ENCODE measurements at regions not wholly inside any gene's neighbourhood (a gene's known extent, or its start where the extent isn't known, plus 50 kb on each side); places are given as distances from the start of the nearest gene placed in this dataset.

DNA sequence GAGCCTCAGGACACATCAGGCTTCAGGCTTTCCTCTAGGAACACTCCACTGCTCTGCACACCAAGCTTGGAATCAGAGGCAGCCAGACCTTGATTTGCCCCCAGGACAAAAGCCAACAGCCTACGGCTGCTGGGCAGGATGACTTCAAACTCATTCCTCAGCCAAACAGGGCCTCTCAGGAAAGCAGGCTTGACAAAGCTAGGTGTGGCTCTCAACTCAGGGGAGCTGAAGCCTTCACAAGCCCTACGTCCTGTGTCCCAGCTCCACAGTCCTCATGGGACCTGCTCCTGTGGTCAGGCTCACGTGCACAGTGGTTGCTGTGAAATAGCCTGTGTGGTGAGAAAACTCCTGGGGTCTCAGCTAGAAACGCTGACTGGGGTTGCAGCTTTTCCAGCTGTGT, 398.9 kb upstream of the ZNF507 start:
- DNase-seq (ENCODE audit: low spot score), result no peak

DNA sequence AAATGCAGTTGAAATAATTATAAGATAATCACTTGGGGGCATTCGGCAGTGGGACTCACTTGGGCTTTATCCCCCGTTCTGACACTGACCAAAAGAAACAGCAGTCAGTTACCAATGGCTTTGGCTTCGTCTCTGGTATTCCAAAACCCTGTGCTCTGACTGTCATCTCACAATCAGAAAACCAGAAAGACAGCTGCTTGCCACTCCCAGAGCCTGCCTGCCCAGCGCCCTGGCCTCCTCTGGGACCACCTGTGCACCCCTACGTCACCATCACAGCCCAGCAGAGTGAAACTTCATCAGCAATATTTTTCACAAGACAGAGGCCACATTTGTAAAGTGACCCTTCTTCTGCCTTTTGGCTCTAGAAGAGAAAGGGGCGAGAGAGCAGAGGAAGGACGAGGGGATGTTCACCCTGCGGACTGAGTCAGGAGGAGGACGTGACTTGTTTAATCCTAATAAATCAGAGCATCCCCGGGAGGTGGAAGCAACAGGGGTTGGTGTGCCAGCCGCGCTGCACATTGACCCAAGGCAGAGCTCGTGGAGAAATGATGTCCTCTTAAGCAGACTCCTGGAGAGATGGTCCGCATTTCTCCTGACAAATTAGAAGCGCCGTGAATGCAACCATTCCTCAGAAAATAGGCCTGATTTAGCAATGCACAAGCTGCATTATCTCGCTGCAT, 397.8 kb upstream of the ZNF507 start:
- DNase-seq (ENCODE audit: low spot score), result no peak

DNA sequence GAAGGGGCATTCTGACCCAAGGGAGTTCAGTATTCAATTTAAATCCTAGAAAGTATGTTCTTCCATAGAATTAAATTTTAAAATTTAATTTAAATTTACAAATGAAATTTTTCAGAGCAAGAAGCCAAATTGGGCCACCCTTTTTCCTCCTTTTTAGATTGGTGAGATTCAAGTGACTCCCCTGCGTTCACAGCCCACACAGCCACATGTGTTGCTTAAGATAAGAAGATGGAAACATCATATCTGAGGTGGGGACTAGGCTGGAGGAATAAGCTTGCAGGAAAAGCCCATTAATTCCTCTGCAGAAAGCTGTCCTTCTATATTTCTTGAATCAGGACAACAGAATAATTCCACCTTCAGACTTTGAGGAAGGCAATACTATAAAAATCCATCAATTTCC, 392.7 kb upstream of the ZNF507 start:
- DNase-seq (ENCODE audit: low spot score), result no peak

DNA sequence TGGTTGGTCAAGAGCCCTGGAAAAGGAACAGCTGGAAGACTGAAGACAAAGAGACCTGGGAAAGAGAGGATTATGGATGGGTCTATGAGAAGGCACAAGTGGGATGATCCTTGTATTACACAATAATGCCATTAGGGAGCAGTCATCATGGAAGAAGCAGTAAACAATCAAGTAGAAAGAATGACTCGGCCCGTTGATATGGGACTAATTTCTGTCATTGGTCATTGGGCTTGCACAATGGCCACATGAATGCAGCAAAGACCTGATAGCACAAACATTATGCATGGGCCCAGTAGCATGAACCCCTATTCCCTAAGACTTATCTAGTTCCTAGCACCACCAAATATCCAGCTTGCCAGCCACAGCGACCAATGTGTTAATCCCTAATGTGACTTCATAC, 390.3 kb upstream of the ZNF507 start:
- DNase-seq (ENCODE audit: low spot score), result no peak

DNA sequence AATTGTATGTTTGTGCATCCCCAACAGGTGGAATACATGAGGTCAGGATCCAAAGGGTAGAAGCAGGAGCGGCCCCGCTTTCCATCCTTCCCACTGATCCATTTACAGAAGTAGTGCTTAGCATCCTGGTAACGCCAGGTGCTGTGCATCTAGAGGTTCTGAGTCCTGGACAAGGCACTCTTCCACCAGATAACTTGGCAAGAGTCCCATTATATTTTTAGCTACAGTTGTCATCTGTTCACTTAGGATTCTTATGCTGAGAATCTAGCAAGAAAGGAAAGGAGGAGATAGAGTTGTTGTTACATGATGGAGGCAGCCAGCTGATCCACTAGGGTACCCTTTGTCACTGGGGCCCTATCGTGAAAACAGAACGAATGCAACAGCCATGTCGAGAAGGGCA, 389.5 kb upstream of the ZNF507 start:
- no peak for DNase-seq (ENCODE audit: low spot score)

DNA sequence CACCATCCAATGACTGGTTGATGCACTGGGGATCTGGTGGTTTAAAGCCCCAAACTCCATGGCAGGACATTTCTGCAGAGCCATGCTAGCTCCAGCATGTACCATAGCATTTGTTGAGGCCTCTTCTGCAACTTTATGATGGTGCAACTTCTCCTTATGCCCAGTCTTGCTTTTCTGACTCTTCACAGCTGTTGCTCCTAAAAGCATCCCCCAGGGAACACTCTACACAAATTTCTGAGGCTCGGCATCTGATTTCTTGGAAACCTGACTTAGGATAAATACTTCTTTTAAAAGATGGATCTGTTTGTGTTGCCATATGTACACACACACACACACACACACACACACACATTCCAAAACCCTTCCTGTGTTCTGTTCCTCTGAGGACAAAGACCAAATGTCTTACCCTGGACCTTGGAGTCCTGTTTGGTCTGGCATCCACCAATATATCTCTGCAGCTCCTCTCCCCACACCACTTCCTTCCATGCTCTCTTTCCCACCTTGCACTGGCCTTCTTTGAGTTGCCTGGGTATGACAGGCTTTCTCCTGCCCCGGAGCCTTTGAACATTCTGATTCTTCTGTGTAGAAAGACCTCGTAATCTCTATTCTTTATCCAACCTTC, 388.5 kb upstream of the ZNF507 start:
- DNase-seq (ENCODE audit: low spot score), result no peak

DNA sequence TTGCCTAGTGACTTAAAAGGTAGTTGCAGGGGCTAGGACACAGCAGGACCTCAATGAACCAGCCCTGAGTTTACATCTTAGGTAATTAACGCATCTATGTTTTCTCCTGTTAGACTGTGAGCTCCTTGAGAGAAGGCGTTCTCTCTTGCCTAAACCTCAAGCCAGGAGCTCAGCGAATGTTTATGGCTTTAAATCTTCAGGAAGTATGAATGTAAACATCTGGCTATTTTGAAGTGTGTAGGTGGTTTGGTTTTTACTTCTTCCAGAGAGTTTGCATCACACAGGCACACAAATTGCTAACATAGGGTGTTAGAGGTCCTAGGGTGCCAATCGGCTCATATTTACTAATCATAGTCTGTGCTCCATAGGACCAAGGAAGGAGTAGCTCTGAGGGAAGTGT, 387.7 kb upstream of the ZNF507 start:
- no peak for DNase-seq (ENCODE audit: low spot score)

DNA sequence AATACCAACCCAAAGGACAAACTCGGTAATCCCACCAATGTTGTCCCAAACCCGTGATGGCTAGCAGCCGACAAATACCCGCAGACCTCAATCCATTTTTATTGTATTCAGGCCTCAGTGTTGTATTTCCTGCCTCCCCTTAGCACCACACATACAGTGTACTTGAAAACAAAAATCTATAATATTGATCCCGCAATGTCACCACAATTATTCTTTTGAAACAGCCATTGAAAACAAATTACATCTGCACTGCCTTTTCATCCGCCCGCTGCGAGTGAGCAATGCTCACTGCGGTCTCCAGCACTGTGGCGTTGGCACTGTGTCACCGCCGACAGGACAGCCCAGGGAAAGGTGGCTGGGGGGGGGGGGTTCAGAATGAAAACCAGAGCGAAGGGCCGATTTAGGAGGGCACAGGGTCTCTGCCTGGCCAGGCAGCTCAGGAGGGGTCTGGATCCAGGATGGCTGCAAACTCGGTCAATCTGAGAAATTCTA, 385.8 kb upstream of the ZNF507 start:
- no peak for DNase-seq (ENCODE audit: low spot score)

DNA sequence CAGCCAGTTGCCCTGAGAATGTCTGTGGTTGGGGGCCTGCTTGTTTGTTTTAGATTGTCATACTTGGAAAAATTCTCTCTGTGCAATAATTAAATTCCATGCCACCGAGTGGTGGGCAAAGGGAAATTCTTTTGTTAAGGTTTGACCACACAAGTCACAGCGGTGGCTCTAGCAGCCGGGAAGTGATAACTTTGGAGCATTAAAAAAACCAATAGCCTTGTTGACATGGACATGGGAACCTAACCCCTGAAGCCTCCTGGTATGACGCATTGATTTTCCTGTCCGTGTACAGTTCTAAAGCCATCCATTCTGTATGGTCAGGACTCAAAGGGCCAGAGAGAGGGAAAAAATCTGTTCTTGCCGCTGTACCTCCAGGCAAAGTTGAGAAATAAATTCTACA, 384.9 kb upstream of the ZNF507 start:
- DNase-seq (ENCODE audit: low spot score), result no peak

DNA sequence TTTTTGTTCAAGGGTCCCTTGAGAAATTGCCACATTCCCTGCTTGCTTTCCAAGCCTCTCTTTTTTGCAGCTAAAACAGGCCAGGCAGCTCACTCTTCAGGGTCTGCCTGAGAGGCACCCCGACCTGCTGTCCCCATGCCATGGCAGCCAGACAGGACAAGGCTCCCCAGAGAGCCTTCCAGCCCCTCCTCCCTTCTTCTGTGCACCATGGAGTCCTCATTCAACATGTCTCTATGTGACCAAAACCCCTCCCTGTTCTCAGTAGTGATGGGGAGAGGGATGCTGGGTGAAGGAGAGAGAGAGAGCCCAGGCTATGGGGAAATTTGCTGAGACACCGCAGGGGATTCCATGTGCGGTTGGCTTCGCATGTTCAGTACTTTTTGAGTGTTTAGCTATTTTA, 384.2 kb upstream of the ZNF507 start:
- DNase-seq (ENCODE audit: low spot score), result no peak

DNA sequence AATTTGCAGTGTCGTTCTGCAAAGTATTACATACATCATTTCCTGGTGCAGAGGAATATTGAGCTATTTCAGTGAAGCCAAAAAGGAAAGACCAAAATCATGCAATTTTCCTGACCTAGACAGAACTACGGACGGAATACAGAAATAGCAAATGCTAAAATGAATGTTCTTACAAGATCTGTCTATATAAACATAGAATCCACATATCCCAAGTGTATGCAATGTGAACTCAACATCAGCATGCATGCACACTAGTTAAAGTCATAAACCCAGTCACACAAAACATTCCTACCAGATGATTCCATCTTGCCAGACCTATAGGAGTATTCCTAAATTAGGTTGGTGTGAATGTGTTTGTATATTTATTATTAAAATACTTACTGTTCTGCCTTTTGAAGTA, 383.7 kb upstream of the ZNF507 start:
- DNase-seq (ENCODE audit: low spot score), result no peak

DNA sequence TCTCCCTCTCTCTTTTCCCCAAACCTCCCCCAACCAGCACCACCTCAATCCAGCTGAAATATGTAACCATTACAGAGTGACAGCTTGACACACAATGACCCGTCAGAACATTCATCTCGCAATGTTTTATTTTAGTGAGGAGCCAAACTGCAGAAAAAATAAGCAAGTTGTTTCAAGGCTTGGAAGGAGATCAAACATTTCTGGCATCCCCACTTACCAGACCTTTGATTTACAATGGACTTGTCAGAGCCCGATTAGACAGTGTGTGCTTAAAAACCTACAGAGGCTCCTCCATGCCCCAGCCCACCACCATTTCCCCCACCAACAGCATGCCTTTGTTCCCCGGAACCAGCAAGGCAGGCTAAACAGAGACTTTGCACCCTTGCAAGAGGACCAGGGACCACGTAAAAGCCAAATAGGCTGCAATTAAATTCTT, 382.8 kb upstream of the ZNF507 start:
- no peak for DNase-seq (ENCODE audit: low spot score)

DNA sequence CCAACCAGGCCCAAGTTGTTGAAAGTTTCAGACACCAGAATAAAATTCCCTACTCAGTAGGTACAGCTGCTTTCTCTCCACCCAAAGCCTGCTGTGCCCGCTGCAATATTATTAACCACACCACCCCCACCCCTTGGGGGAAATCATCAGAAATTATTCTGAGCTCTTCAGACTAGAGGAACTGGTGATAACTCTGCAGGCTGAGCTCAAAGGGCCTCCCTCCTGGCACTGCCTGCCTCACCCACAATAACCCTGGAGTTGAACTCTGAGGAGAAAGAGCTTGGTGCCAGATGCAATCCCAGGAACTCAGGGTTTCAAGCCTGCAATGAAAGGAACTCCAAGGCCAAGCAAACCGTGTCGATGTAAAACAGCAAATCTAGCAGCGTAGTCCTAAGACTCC, 381.7 kb upstream of the ZNF507 start:
- no peak for DNase-seq (ENCODE audit: low spot score)

DNA sequence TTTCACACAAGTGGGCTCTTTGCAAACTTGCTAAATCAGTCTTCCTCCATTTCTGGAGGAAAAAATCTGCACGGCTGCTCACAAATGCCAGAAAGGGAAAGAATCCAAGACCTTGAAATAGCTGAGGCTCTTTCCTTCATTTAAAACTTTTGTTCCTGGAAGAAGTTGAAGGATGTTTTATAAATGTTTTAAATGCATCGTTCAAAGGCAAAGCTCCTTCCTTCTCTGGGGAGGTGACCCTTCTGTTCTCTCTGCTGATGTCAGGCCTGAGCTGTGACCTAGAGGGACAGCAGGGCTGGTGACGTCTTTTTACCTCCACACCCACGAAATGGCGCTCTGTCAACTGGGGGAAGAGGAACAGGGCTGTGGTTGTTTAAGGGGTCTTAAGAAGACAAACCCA, 376.4 kb upstream of the ZNF507 start:
- DNase-seq (ENCODE audit: low spot score), result no peak

DNA sequence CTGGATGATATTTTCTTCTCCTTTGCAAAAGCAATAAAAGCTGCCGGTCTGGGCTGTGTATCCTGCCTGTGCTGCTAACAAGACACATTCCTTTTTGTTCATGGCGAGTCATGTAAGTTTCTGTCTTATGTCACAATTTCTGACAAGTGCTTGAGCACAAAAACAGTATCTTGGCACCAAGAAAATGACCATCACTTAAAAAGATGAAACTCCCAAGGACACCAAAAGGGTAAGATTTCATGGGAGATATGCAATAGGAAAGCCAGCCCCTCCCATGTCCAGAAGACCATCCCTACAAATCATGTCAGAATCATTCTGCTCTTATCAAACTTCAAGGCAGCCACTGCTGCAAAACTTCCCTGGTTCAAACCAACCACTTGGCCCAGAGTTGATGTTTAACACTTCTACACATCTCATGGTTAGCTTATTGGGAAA, 375.4 kb upstream of the ZNF507 start:
- no peak for DNase-seq (ENCODE audit: low spot score)

DNA sequence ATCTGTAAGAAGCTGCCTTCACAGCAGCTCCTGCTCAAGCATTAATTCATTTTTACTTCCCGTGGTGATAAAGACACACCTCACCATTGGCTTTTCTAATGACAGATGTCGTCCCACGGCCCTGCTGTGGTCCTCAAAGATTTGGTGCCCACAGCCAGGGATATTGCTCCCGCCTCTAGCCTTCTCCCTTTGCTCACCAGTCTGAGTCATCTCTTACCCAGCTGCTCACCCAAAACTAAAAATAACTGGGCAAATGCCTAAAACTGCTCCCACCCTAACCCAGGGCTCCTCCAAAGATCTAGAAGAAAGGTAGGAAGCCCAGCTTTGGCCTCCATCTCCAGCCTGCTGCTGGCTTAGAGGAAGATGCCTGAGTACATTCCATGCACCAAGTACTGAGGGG, 371.1 kb upstream of the ZNF507 start:
- no peak for DNase-seq (ENCODE audit: low spot score)

DNA sequence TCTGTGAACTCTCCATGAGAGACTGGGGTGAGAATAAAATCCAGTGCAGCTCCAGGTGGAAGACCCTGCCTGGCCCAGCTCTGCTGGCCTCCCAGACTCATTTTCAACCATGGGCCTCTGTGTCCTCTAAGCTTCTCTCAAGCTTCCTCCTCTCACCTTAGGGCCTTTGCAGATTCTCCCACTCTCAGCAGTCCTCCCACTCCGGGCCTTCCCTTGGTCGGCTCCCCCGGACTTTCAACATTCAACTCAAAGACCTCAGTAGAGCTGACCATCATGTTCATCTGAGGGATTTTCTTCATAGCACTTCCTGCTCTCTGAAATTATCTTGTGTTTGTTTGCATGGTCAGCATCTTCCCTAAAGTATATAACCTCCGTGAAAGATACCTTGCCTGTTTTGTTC, 370.5 kb upstream of the ZNF507 start:
- no peak for DNase-seq (ENCODE audit: low spot score)

DNA sequence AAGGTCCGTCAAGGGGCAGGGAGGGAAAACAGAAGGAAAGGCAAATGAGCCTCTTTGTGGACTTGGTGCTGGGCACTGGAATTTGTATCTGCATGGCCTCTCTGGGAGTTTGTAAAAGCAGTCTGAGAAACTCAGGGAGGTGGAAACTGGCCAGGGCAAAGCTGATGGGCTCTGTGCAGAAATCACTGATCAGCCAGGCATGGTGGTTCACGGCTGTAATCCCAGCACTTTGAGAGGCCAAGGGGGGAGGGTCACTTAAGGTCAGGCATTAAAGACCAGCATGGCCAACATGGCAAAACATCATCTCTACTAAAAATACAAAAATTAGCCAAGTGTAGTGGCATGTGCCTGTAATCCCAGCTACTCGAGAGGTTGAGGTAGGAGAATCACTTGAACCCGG, 369.9 kb upstream of the ZNF507 start:
- DNase-seq (ENCODE audit: low spot score), result no peak

DNA sequence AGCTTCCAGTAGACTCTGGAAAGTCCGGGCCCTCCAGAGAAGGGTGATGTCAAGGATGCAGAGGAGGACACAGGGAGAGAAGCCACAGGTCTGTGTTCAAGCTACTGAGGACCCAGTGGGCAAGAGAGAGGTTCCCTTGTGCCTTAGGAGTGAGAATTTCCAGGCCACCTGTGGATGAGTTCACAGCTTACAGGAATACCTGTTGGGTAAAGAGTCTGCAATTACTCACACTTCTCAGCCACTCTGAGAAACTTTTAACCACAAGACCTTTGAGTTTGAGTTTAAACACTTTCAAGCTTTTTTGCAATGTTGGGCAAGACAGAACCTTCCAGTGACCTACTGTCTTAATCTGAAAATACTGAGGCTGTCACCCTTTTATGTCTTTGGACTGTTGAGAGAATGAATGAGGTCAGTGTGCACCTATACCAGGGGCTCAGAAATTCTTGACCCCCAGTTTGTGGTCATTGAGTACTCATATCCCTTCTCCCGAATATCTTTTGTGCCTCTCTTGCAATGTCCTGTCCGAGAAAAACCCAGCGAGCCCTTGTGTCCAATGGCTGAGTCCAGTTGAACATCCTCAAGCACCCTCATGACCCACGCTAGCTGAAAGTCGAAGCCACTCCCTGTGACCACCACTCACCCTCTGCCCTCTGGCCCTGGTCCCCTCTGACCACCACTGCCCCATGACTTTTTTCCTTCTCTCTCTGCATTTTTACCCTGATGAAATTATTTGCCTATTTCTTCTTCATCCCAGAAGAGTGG, 368.5 kb upstream of the ZNF507 start:
- no peak for DNase-seq (ENCODE audit: low spot score)

DNA sequence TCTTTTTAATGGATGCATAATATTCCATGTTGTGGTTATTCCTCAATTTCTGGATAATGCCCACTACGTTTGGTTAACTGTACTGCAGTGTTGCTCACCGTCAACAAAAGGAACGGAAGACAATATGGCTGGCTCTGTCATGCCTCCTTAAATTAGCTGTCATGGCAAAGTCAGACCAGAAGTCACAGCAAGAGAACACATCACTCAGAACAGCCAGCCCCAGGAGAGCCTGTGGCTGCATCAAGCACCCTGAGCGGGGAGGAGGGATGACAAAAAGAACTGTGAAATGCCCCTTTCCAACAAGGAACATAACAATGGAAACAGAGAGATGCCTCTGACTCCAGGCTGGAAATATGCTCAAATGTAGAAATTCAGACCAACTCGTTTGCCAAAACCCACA, 366.0 kb upstream of the ZNF507 start:
- DNase-seq (ENCODE audit: low spot score), result no peak

DNA sequence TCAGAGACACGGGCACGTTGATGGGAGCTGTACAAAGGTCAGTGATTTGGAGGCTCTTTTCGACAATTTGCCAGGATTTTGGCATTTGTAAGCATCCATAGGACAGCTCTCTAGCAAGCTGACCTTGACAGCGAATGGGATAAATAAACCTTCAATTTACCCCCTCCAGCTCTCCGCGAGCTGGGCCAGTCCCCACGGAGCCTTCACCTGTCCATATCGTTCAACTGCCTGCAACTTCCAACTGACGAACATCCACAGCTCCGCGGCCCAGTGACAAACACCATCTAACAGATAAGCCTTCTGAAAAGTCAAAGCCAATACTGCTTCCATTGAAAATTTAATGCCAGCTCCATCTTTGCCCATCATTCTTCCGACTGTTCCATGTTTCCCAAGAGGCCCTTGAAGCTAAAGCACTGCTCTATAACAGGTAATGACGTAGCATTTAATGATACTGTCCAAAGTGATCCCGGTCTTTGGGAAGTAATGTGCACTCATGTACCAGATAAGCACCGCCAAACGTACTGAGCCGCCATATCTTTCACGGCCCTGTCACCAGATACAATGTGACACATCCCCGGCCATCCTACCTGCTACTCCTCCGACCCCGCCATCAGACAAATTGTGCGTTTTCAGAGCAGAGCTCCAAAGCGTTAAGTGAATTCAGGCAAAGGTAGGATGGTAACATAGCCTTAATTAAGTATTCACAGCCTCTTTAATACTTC, 365.3 kb upstream of the ZNF507 start:
- no peak for DNase-seq (ENCODE audit: low spot score)

DNA sequence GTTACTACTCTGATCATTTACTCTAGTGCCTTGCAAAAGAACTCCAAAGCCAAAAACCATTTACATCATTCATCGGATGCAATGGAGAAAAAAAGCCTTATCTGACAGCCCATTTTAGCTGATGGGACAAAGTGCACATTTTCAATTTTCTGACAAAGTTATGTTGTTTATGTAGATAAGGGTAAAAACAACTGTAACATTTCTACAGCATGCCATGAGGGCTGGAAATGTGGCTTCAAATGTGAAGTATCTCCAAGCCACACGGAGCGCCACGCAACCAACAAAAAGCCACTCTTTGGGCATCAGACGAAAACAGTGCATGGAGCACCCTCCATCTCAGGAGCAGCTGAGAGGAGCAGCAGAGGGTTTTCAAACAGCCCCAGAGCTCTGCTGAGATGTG, 364.6 kb upstream of the ZNF507 start:
- no peak for DNase-seq (ENCODE audit: low spot score)

DNA sequence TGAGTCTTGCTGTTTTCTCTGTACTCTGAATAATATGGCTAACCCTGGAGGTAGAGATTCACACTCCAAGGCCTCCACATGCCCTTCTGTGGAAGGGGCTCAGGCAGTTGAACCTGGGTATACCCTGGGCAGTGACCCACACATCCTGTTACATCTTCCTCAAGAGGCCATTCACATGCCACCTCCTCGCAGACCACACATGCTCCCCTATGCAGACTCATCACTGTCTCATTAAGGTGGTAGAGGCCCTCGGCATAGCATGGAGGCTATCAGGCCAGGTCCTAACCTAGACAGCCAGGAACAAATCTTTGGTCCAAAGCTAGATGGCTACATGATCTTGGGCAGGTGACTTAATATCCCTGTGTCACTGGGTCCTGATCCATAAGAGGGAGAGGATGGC, 363.9 kb upstream of the ZNF507 start:
- DNase-seq (ENCODE audit: low spot score), result no peak

All from AG08395 (cell line).